HL-60 (cell line): ENCODE measurements at regions not wholly inside any gene's neighbourhood (a gene's known extent, or its start where the extent isn't known, plus 50 kb on each side); places are given as distances from the start of the nearest gene placed in this dataset.

Experiments
- DNase-seq, 2 experiments: peaks; one replicate each; pipeline ENCODE4 v3.0.0-alpha.2; 2010 to 2020; ENCODE audit warnings: low read depth in 1 of 2, low spot score in 1 of 2
- H3K27ac ChIP-seq: fragments of 250-450 bp; sonication (Bioruptor Pico); replicated peaks from 2 replicates; pipeline ENCODE4 v1.5.1; 2020; ENCODE audit warnings: mild to moderate bottlenecking, moderate library complexity
- H3K27me3 ChIP-seq: fragments of 250-450 bp; sonication (Bioruptor Pico); 2 replicates; pipeline ENCODE4 v1.5.1; 2021; ENCODE audit warnings: mild to moderate bottlenecking, moderate library complexity; ENCODE audit not compliant: insufficient read depth, poor library complexity, severe bottlenecking
- H3K4me3 ChIP-seq: replicated peaks from 2 replicates; pipeline ENCODE4 v1.5.1; 2011; ENCODE audit warnings: mild to moderate bottlenecking, control low read depth, low read length; ENCODE audit not compliant: insufficient read depth
- CTCF ChIP-seq: IDR thresholded peaks from one replicate; pipeline ENCODE4 v1.5.1; 2011; ENCODE audit warnings: low read length, control low read depth, inconsistent platforms; ENCODE audit not compliant: insufficient read depth
- GABPA ChIP-seq: IDR thresholded peaks from 2 replicates; pipeline ENCODE4 v1.6.1; 2012; ENCODE audit warnings: low read depth
- POLR2AphosphoS5 ChIP-seq: IDR thresholded peaks from 2 replicates; pipeline ENCODE4 v1.6.1; 2012; ENCODE audit warnings: low read depth
- REST ChIP-seq: IDR thresholded peaks from 2 replicates; pipeline ENCODE4 v1.6.1; 2012; ENCODE audit warnings: low read depth; ENCODE audit not compliant: insufficient replicate concordance
- SPI1 ChIP-seq: IDR thresholded peaks from 2 replicates; pipeline ENCODE4 v1.6.1; 2012; ENCODE audit warnings: low read depth, mild to moderate bottlenecking, borderline replicate concordance

- TF ChIP-seq SPI1 (no peak), POLR2AphosphoS5 (no peak), GABPA (no peak), REST (peak; percentile 95), CTCF (no peak)
- no peak for DNase-seq
- Histone ChIP-seq H3K27me3 (no peaks in the 10 kb centered on the region), H3K4me3 (no peak overlapping the region), H3K27ac (no peak overlapping the region)
Measured at GRCh38 chr18:78713069-78713468, 266.5 kb upstream of the SALL3 start.

- DNase-seq, result no peak
- TF ChIP-seq REST (no peak), POLR2AphosphoS5 (no peak)
- H3K4me3 ChIP-seq, result no peak overlapping the region
- no peak overlapping the region for H3K27ac ChIP-seq
- no peaks in the 10 kb centered on the region for H3K27me3 ChIP-seq
Measured at GRCh38 chr18:78713726-78714125, 265.9 kb upstream of the SALL3 start.

- Histone ChIP-seq H3K27ac (no peak overlapping the region), H3K4me3 (no peak overlapping the region), H3K27me3 (peaks cover 3% of the 10 kb centered on the region)
- TF ChIP-seq CTCF, result no peak
- no peak for TF ChIP-seq SPI1
- TF ChIP-seq POLR2AphosphoS5, result no peak
- TF ChIP-seq GABPA, result no peak
- TF ChIP-seq REST, result no peak
- DNase-seq, result no peak
Measured at GRCh38 chr18:78716022-78716421, 263.6 kb upstream of the SALL3 start.

GRCh38 chr18:78716581-78716980 lies 263.0 kb upstream of the SALL3 start:
- no peak overlapping the region for H3K4me3 ChIP-seq
- peaks cover 5% of the 10 kb centered on the region for H3K27me3 ChIP-seq
- H3K27ac ChIP-seq, result no peak overlapping the region
- no peak for DNase-seq
- TF ChIP-seq POLR2AphosphoS5 (no peak), SPI1 (no peak), REST (no peak), CTCF (no peak), GABPA (no peak)
